NCI-H2081 (cell line): ENCODE measurements at regions not wholly inside any gene's neighbourhood (a gene's known extent, or its start where the extent isn't known, plus 50 kb on each side); places are given as distances from the start of the nearest gene placed in this dataset.

Experiments used
- DNase-seq, 2 experiments: peaks; one replicate each; lab custom pipeline; 2025; lab: John Stamatoyannopoulos, UW

GRCh38 chr13:105139380-105140285 is 1395.8 kb downstream of the EFNB2 start:
- DNase-seq: peak; percentile 59 to 83

- DNase-seq: no peak
Observed at GRCh38 chr13:105139048-105139379, 1396.4 kb downstream of the EFNB2 start.

- DNase-seq: no peak
Observed at GRCh38 chr13:105135852-105136615, 1399.4 kb downstream of the EFNB2 start.

- DNase-seq: no peak
Observed at GRCh38 chr13:105127732-105128131, 1407.7 kb downstream of the EFNB2 start.

- no peak for DNase-seq
Observed at GRCh38 chr13:105121221-105121620, 1414.2 kb downstream of the EFNB2 start.

GRCh38 chr13:105118426-105118985 is 1417.0 kb downstream of the EFNB2 start:
- no peak for DNase-seq

GRCh38 chr13:105116966-105117365 is 1418.5 kb downstream of the EFNB2 start:
- DNase-seq: no peak

- DNase-seq: no peak
Observed at GRCh38 chr13:105112561-105112960, 1422.9 kb downstream of the EFNB2 start.

GRCh38 chr13:105107781-105108180 is 1427.7 kb downstream of the EFNB2 start:
- DNase-seq: no peak

GRCh38 chr13:105105471-105105870 is 1430.0 kb downstream of the EFNB2 start:
- DNase-seq: no peak

GRCh38 chr13:105097521-105097920 is 1437.9 kb downstream of the EFNB2 start:
- no peak for DNase-seq

- DNase-seq: no peak
Observed at GRCh38 chr13:105089858-105090643, 1445.4 kb downstream of the EFNB2 start.

- DNase-seq: no peak
Observed at GRCh38 chr13:105087945-105088344, 1447.5 kb downstream of the EFNB2 start.

GRCh38 chr13:105084931-105085330 is 1450.5 kb downstream of the EFNB2 start:
- no peak for DNase-seq

- DNase-seq: no peak
Observed at GRCh38 chr13:105083992-105084391, 1451.5 kb downstream of the EFNB2 start.

GRCh38 chr13:105074755-105075154 is 1460.7 kb downstream of the EFNB2 start:
- no peak for DNase-seq

GRCh38 chr13:105073041-105073440 is 1462.4 kb downstream of the EFNB2 start:
- no peak for DNase-seq

GRCh38 chr13:105070452-105070851 is 1465.0 kb downstream of the EFNB2 start:
- no peak for DNase-seq

GRCh38 chr13:105069106-105069505 is 1466.4 kb downstream of the EFNB2 start:
- DNase-seq: no peak

GRCh38 chr13:105063676-105064075 is 1471.8 kb downstream of the EFNB2 start:
- DNase-seq: no peak

- no peak for DNase-seq
Observed at GRCh38 chr13:105059786-105060185, 1475.7 kb downstream of the EFNB2 start.

- no peak for DNase-seq
Observed at GRCh38 chr13:105058517-105058916, 1476.9 kb downstream of the EFNB2 start.
